ENCODE measurements at regions not wholly inside any gene's neighbourhood (a gene's known extent, or its start where the extent isn't known, plus 50 kb on each side); places are given as distances from the start of the nearest gene placed in this dataset.
"Not testable (repeated sequence)": the region's sequence is repeated elsewhere in the genome, so short reads cannot be mapped to it uniquely, and the experiment has no call there.

- DNase-seq (ENCODE audit: low read depth in 4 of 6, low spot score in 6 of 6), result no peak
- H3K4me3 ChIP-seq (ENCODE audit: low read depth, low read length), result no peak overlapping the region
- H3K9me3 ChIP-seq (ENCODE audit: control insufficient read depth, insufficient read depth, low read length), result no peaks in the 10 kb centered on the region
- 70% methylated on average over 1 of the region's 1 CpG for WGBS (ENCODE audit: insufficient coverage)
- no peak overlapping the region for H3K27ac ChIP-seq (ENCODE audit: low read depth, low read length)
- peaks cover 3% of the 10 kb centered on the region for H3K4me1 ChIP-seq (ENCODE audit: control insufficient read depth, insufficient read depth, low read length)
- no peaks in the 10 kb centered on the region for H3K27me3 ChIP-seq (ENCODE audit: control insufficient read depth, insufficient read depth, low read length)
- no peaks in the 10 kb centered on the region for H3K36me3 ChIP-seq (ENCODE audit: control insufficient read depth, insufficient read depth, low read length)
Measured at GRCh38 chr1:204773246-204773645, 87.7 kb upstream of the LRRN2 start.

- no peaks in the 10 kb centered on the region for H3K9me3 ChIP-seq (ENCODE audit: control insufficient read depth, insufficient read depth, low read length)
- H3K4me1 ChIP-seq (ENCODE audit: control insufficient read depth, insufficient read depth, low read length), result peaks cover 3% of the 10 kb centered on the region
- no peak for DNase-seq (ENCODE audit: low read depth in 4 of 6, low spot score in 6 of 6)
- 66% methylated on average over 4 of the region's 4 CpGs for WGBS (ENCODE audit: insufficient coverage)
- H3K27me3 ChIP-seq (ENCODE audit: control insufficient read depth, insufficient read depth, low read length), result no peaks in the 10 kb centered on the region
- H3K4me3 ChIP-seq (ENCODE audit: low read depth, low read length), result no peak overlapping the region
- no peak overlapping the region for H3K27ac ChIP-seq (ENCODE audit: low read depth, low read length)
- H3K36me3 ChIP-seq (ENCODE audit: control insufficient read depth, insufficient read depth, low read length), result no peaks in the 10 kb centered on the region
Measured at GRCh38 chr1:204775546-204775945, 90.0 kb upstream of the LRRN2 start.

GRCh38 chr1:204777591-204777990, 92.1 kb upstream of the LRRN2 start:
- Histone ChIP-seq H3K4me1 (ENCODE audit: control insufficient read depth, insufficient read depth, low read length) (peaks cover 3% of the 10 kb centered on the region), H3K4me3 (ENCODE audit: low read depth, low read length) (no peak overlapping the region), H3K36me3 (ENCODE audit: control insufficient read depth, insufficient read depth, low read length) (no peaks in the 10 kb centered on the region), H3K27ac (ENCODE audit: low read depth, low read length) (no peak overlapping the region), H3K9me3 (ENCODE audit: control insufficient read depth, insufficient read depth, low read length) (no peaks in the 10 kb centered on the region), H3K27me3 (ENCODE audit: control insufficient read depth, insufficient read depth, low read length) (no peaks in the 10 kb centered on the region)
- DNase-seq (ENCODE audit: low read depth in 4 of 6, low spot score in 6 of 6), result no peak
- WGBS (ENCODE audit: insufficient coverage), result 94% methylated on average over 2 of the region's 7 CpGs

- H3K4me3 ChIP-seq (ENCODE audit: low read depth, low read length), result no peak overlapping the region
- no peak overlapping the region for H3K27ac ChIP-seq (ENCODE audit: low read depth, low read length)
- H3K27me3 ChIP-seq (ENCODE audit: control insufficient read depth, insufficient read depth, low read length), result no peaks in the 10 kb centered on the region
- no peaks in the 10 kb centered on the region for H3K4me1 ChIP-seq (ENCODE audit: control insufficient read depth, insufficient read depth, low read length)
- H3K9me3 ChIP-seq (ENCODE audit: control insufficient read depth, insufficient read depth, low read length), result no peaks in the 10 kb centered on the region
- DNase-seq (ENCODE audit: low read depth in 4 of 6, low spot score in 6 of 6), result no peak
- WGBS (ENCODE audit: insufficient coverage), result 93% methylated on average over 3 of the region's 3 CpGs
- H3K36me3 ChIP-seq (ENCODE audit: control insufficient read depth, insufficient read depth, low read length), result no peaks in the 10 kb centered on the region
Measured at GRCh38 chr1:204780630-204781029, 90.0 kb upstream of the NFASC start.

GRCh38 chr1:204782118-204782700, 88.5 kb upstream of the NFASC start:
- Histone ChIP-seq H3K27ac (ENCODE audit: low read depth, low read length) (no peak overlapping the region), H3K4me1 (ENCODE audit: control insufficient read depth, insufficient read depth, low read length) (no peaks in the 10 kb centered on the region), H3K36me3 (ENCODE audit: control insufficient read depth, insufficient read depth, low read length) (no peaks in the 10 kb centered on the region), H3K27me3 (ENCODE audit: control insufficient read depth, insufficient read depth, low read length) (no peaks in the 10 kb centered on the region), H3K4me3 (ENCODE audit: low read depth, low read length) (no peak overlapping the region), H3K9me3 (ENCODE audit: control insufficient read depth, insufficient read depth, low read length) (no peaks in the 10 kb centered on the region)
- 88% methylated on average over 3 of the region's 4 CpGs for WGBS (ENCODE audit: insufficient coverage)
- DNase-seq (ENCODE audit: low read depth in 4 of 6, low spot score in 6 of 6), result no peak

- no CpG with 5 or more reads among the region's 4 CpGs for WGBS (ENCODE audit: insufficient coverage)
- not testable (repeated sequence) for H3K27ac ChIP-seq (ENCODE audit: low read depth, low read length); H3K4me3 ChIP-seq (ENCODE audit: low read depth, low read length); H3K9me3 ChIP-seq (ENCODE audit: control insufficient read depth, insufficient read depth, low read length); H3K4me1 ChIP-seq (ENCODE audit: control insufficient read depth, insufficient read depth, low read length); DNase-seq (ENCODE audit: low read depth in 4 of 6, low spot score in 6 of 6); H3K36me3 ChIP-seq (ENCODE audit: control insufficient read depth, insufficient read depth, low read length); H3K27me3 ChIP-seq (ENCODE audit: control insufficient read depth, insufficient read depth, low read length)
Measured at GRCh38 chr1:204785023-204785422, 85.6 kb upstream of the NFASC start.

- DNase-seq (ENCODE audit: low read depth in 4 of 6, low spot score in 6 of 6), result no peak
- no peaks in the 10 kb centered on the region for H3K27me3 ChIP-seq (ENCODE audit: control insufficient read depth, insufficient read depth, low read length)
- no peaks in the 10 kb centered on the region for H3K9me3 ChIP-seq (ENCODE audit: control insufficient read depth, insufficient read depth, low read length)
- H3K4me3 ChIP-seq (ENCODE audit: low read depth, low read length), result no peak overlapping the region
- no peak overlapping the region for H3K27ac ChIP-seq (ENCODE audit: low read depth, low read length)
- H3K4me1 ChIP-seq (ENCODE audit: control insufficient read depth, insufficient read depth, low read length), result no peaks in the 10 kb centered on the region
- H3K36me3 ChIP-seq (ENCODE audit: control insufficient read depth, insufficient read depth, low read length), result no peaks in the 10 kb centered on the region
Measured at GRCh38 chr1:204788470-204788869, 82.2 kb upstream of the NFASC start.

- WGBS (ENCODE audit: insufficient coverage), result 25% methylated on average over 4 of the region's 15 CpGs
- no peaks in the 10 kb centered on the region for H3K9me3 ChIP-seq (ENCODE audit: control insufficient read depth, insufficient read depth, low read length)
- no peaks in the 10 kb centered on the region for H3K36me3 ChIP-seq (ENCODE audit: control insufficient read depth, insufficient read depth, low read length)
- DNase-seq (ENCODE audit: low read depth in 4 of 6, low spot score in 6 of 6), result peak in 4 of 6 donors; percentile 21 to 76 (median 49)
- H3K27ac ChIP-seq (ENCODE audit: low read depth, low read length), result no peak overlapping the region
- no peaks in the 10 kb centered on the region for H3K4me1 ChIP-seq (ENCODE audit: control insufficient read depth, insufficient read depth, low read length)
- H3K27me3 ChIP-seq (ENCODE audit: control insufficient read depth, insufficient read depth, low read length), result no peaks in the 10 kb centered on the region
- no peak overlapping the region for H3K4me3 ChIP-seq (ENCODE audit: low read depth, low read length)
Measured at GRCh38 chr1:204791453-204792353, 79.0 kb upstream of the NFASC start.

GRCh38 chr1:204792354-204792692, 78.3 kb upstream of the NFASC start:
- H3K27ac ChIP-seq (ENCODE audit: low read depth, low read length), result no peak overlapping the region
- H3K36me3 ChIP-seq (ENCODE audit: control insufficient read depth, insufficient read depth, low read length), result no peaks in the 10 kb centered on the region
- WGBS (ENCODE audit: insufficient coverage), result 59% methylated on average over 6 of the region's 6 CpGs
- DNase-seq (ENCODE audit: low read depth in 4 of 6, low spot score in 6 of 6), result no peak
- H3K9me3 ChIP-seq (ENCODE audit: control insufficient read depth, insufficient read depth, low read length), result no peaks in the 10 kb centered on the region
- H3K27me3 ChIP-seq (ENCODE audit: control insufficient read depth, insufficient read depth, low read length), result no peaks in the 10 kb centered on the region
- H3K4me3 ChIP-seq (ENCODE audit: low read depth, low read length), result no peak overlapping the region
- no peaks in the 10 kb centered on the region for H3K4me1 ChIP-seq (ENCODE audit: control insufficient read depth, insufficient read depth, low read length)

- no peaks in the 10 kb centered on the region for H3K4me1 ChIP-seq (ENCODE audit: control insufficient read depth, insufficient read depth, low read length)
- H3K4me3 ChIP-seq (ENCODE audit: low read depth, low read length), result no peak overlapping the region
Measured at GRCh38 chr1:204793259-204793914, 77.3 kb upstream of the NFASC start.

More at GRCh38 chr1:204793259-204793914, 77.3 kb upstream of the NFASC start:
- Histone ChIP-seq H3K27ac (ENCODE audit: low read depth, low read length) (no peak overlapping the region), H3K27me3 (ENCODE audit: control insufficient read depth, insufficient read depth, low read length) (no peaks in the 10 kb centered on the region), H3K36me3 (ENCODE audit: control insufficient read depth, insufficient read depth, low read length) (no peaks in the 10 kb centered on the region), H3K9me3 (ENCODE audit: control insufficient read depth, insufficient read depth, low read length) (no peaks in the 10 kb centered on the region)
- WGBS (ENCODE audit: insufficient coverage), result 84% methylated on average over 6 of the region's 7 CpGs
- DNase-seq (ENCODE audit: low read depth in 4 of 6, low spot score in 6 of 6), result no peak

Measured in spinal cord (tissue), 9 donors.